SK-N-MC (cell line): ENCODE measurements at regions not wholly inside any gene's neighbourhood (a gene's known extent, or its start where the extent isn't known, plus 50 kb on each side); places are given as distances from the start of the nearest gene placed in this dataset.
"Not testable (repeated sequence)": the region's sequence is repeated elsewhere in the genome, so short reads cannot be mapped to it uniquely, and the experiment has no call there.

Source experiments
- DNase-seq: peaks from one replicate; pipeline ENCODE4 v3.0.0-alpha.2; 2011; ENCODE audit warnings: low read depth, low spot score
- H3K27ac ChIP-seq: fragments of 200-600 bp; sonication (generic); 2 replicates; pipeline ENCODE4 v1.5.1; 2016; ENCODE audit warnings: mixed run types
- H3K36me3 ChIP-seq: fragments of 200-600 bp; sonication (generic); 2 replicates; pipeline ENCODE4 v1.6.1; 2017; ENCODE audit warnings: antibody characterized with exemption, low read length, mixed read lengths; ENCODE audit not compliant: insufficient read depth
- H3K4me3 ChIP-seq: fragments of 200-600 bp; sonication (generic); 2 replicates; pipeline ENCODE4 v1.5.1; 2016
- H3K9ac ChIP-seq: fragments of 200-600 bp; sonication (generic); 2 replicates; pipeline ENCODE4 v1.8.0; 2017; ENCODE audit warnings: mixed run types, mixed read lengths; ENCODE audit not compliant: insufficient read length
- H3K9me3 ChIP-seq: fragments of 200-600 bp; sonication (generic); 2 replicates; pipeline ENCODE4 v1.6.1; 2017; ENCODE audit warnings: low read depth, mild to moderate bottlenecking, antibody characterized with exemption, low read length, moderate library complexity, mixed read lengths
- EZH2 ChIP-seq: fragments of 200-600 bp; sonication (generic); IDR thresholded peaks from one replicate; pipeline ENCODE4 v1.6.1; 2017; ENCODE audit warnings: antibody characterized with exemption
- FOXP2 ChIP-seq: optimal IDR thresholded peaks from 2 replicates; pipeline ENCODE3; 2011; ENCODE audit warnings: mild to moderate bottlenecking, moderate library complexity; ENCODE audit not compliant: insufficient read depth; ENCODE audit errors: extremely low read length, control extremely low read depth
- POLR2AphosphoS5 ChIP-seq: IDR thresholded peaks from 2 replicates; pipeline ENCODE4 v1.6.1; 2012; ENCODE audit warnings: mild to moderate bottlenecking, low read depth, low read length, borderline replicate concordance

GRCh38 chr15:25250011-25250596 is 188.7 kb downstream of the UBE3A start:
- no peaks in the 10 kb centered on the region for H3K9me3 ChIP-seq

GRCh38 chr15:25250906-25251622 is 187.8 kb downstream of the UBE3A start:
- Histone ChIP-seq H3K9ac (no peak overlapping the region), H3K36me3 (no peaks in the 10 kb centered on the region), H3K9me3 (no peaks in the 10 kb centered on the region), H3K4me3 (no peak overlapping the region), H3K27ac (no peak overlapping the region)
- TF ChIP-seq FOXP2, result no peak
- no peak for TF ChIP-seq POLR2AphosphoS5
- TF ChIP-seq EZH2, result no peak
- no peak for DNase-seq

More at GRCh38 chr15:25250011-25250596, 188.7 kb downstream of the UBE3A start:
- Histone ChIP-seq H3K4me3 (no peak overlapping the region), H3K36me3 (no peaks in the 10 kb centered on the region), H3K9ac (no peak overlapping the region), H3K27ac (no peak overlapping the region)
- TF ChIP-seq POLR2AphosphoS5, result no peak
- TF ChIP-seq EZH2, result no peak
- no peak for TF ChIP-seq FOXP2
- no peak for DNase-seq

DNA sequence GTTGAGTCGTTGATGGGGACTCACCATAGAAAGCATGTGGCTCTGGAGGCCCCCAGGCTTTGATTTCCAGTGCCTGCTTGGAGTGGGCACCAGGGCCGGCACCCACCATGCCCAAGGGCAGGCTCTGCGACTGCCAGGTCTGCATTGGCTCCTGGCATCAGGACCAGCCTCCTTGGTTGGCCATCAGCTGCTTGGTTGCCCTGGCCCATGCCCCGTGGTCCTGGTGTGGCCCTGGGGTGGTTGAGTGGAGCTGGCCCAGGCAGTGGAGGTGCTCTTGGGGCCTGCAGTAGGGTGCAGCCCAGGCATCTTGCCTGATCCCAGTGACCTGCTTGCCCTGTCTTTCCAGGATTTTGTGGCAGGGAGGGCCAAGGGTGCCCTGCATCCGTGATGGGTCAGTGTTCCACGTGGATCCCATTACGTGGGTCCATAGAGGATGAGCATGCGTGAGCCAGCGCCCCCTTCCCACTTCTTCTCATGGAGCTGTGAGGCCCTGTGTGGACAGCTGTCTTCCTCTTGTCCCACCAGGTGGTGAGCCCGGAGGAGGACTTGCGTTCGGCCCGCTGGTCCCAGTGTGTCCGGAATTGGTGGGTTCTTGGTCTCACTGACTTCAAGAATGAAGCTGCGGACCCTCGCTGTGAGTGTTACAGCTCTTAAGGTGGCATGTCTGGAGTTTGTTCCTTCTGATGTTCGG is 187.0 kb downstream of the UBE3A start:
- Histone ChIP-seq H3K36me3 (no peaks in the 10 kb centered on the region), H3K9ac (no peak overlapping the region), H3K4me3 (no peak overlapping the region), H3K9me3 (no peaks in the 10 kb centered on the region), H3K27ac (no peak overlapping the region)
- DNase-seq, result no peak
- no peak for TF ChIP-seq POLR2AphosphoS5
- no peak for TF ChIP-seq EZH2
- TF ChIP-seq FOXP2, result no peak

DNA sequence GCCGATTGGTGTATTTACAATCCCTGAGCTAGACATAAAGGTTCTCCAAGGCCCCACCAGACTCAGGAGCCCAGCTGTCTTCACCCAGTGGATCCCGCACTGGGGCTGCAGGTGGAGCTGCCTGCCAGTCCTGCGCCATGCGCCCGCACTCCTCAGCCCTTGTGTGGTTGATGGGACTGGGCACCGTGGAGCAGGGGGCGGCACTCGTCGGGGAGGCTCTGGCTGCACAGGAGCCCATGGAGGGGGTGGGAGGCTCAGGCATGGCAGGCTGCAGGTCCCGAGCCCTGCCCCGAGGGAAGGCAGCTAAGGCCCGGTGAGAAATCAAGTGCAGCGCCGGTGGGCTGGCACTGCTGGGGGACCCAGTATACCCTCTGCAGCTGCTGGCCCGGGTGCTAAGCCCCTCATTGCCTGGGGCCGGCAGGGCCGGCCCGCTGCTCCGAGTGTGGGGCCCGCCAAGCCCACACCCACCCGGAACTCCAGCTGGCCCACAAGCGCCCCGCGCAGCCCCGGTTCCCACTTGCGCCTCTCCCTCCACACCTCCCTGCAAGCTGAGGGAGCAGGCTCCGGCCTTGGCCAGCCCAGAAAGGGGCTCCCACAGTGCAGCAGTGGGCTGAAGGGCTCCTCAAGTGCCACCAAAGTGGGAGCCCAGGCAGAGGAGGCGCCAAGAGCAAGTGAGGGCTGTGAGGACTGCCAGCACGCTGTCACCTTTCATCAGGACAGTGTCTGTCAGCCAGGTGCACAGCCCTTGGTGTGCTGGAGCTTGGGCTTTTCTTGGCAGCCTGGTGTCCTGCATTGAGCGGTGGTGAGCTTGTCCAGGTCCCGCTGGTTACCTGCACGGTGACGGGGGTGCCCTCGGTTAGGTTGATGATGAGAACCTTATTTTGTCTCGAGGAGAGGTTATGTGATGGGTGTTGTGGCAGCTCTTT is 185.5 kb downstream of the UBE3A start:
- not testable (repeated sequence) for H3K9me3 ChIP-seq, H3K4me3 ChIP-seq, H3K9ac ChIP-seq, H3K36me3 ChIP-seq, DNase-seq, H3K27ac ChIP-seq

GRCh38 chr15:25268166-25268565 is 170.7 kb downstream of the UBE3A start:
- no peak for DNase-seq
- H3K9ac ChIP-seq, result no peak overlapping the region
- H3K9me3 ChIP-seq, result no peaks in the 10 kb centered on the region
- H3K4me3 ChIP-seq, result no peak overlapping the region
- H3K27ac ChIP-seq, result no peak overlapping the region
- H3K36me3 ChIP-seq, result no peaks in the 10 kb centered on the region
- TF ChIP-seq FOXP2 (no peak), EZH2 (no peak), POLR2AphosphoS5 (no peak)
